Epithelial cell of esophagus (primary cell): ENCODE measurements at regions not wholly inside any gene's neighbourhood (a gene's known extent, or its start where the extent isn't known, plus 50 kb on each side); places are given as distances from the start of the nearest gene placed in this dataset.

Experiments used
- DNase-seq: peaks from one replicate; pipeline ENCODE4 v3.0.0; 2010; ENCODE audit warnings: low read depth
- H3K4me3 ChIP-seq: 2 replicates; pipeline ENCODE4 v1.5.1; 2011; ENCODE audit warnings: mild to moderate bottlenecking, low read length, control low read depth
- CTCF ChIP-seq: IDR thresholded peaks from 2 replicates; pipeline ENCODE4 v1.5.1; 2011; ENCODE audit warnings: low read depth, mild to moderate bottlenecking, low read length, control low read depth, inconsistent platforms; ENCODE audit not compliant: insufficient read depth; ENCODE audit errors: missing control alignments

- DNase-seq, result no peak
- no peak overlapping the region for H3K4me3 ChIP-seq
- no peak for TF ChIP-seq CTCF
Measured at GRCh38 chr17:45645330-45645729, 138.8 kb upstream of the CRHR1 start.

GRCh38 chr17:45646288-45646988 lies 137.7 kb upstream of the CRHR1 start:
- DNase-seq, result no peak
- no peak overlapping the region for H3K4me3 ChIP-seq
- no peak for TF ChIP-seq CTCF

- no peak overlapping the region for H3K4me3 ChIP-seq
- TF ChIP-seq CTCF, result peak; percentile 53
- peak; percentile 40 for DNase-seq
Measured at GRCh38 chr17:45648642-45649041, 135.5 kb upstream of the CRHR1 start.

GRCh38 chr17:45649796-45650195 lies 134.3 kb upstream of the CRHR1 start:
- TF ChIP-seq CTCF, result no peak

GRCh38 chr17:45650561-45650960 lies 133.6 kb upstream of the CRHR1 start:
- no peak overlapping the region for H3K4me3 ChIP-seq
- no peak for TF ChIP-seq CTCF
- no peak for DNase-seq

More at GRCh38 chr17:45649796-45650195, 134.3 kb upstream of the CRHR1 start:
- no peak overlapping the region for H3K4me3 ChIP-seq
- DNase-seq, result no peak

- TF ChIP-seq CTCF, result no peak
- H3K4me3 ChIP-seq, result no peak overlapping the region
- no peak for DNase-seq
Measured at GRCh38 chr17:45651145-45651709, 132.9 kb upstream of the CRHR1 start.

GRCh38 chr17:45653616-45654015 lies 130.5 kb upstream of the CRHR1 start:
- DNase-seq, result no peak
- H3K4me3 ChIP-seq, result no peak overlapping the region
- TF ChIP-seq CTCF, result no peak
